Hematopoietic multipotent progenitor cell (in vitro differentiated cells): ENCODE measurements at regions not wholly inside any gene's neighbourhood (a gene's known extent, or its start where the extent isn't known, plus 50 kb on each side); places are given as distances from the start of the nearest gene placed in this dataset.
A peak's percentile ranks its signal among the peaks of the same experiment; 100 is the strongest.

Experiments used
- DNase-seq, 3 donors: peaks; one replicate each; pipeline ENCODE4 v3.0.0-alpha.2; 2011 to 2015; ENCODE audit warnings: low read depth in 2 of 3, low spot score in 2 of 3

GRCh38 chr1:60988891-60989290, 93.5 kb upstream of the NFIA start:
- no peak for DNase-seq

GRCh38 chr1:60987904-60988303, 94.5 kb upstream of the NFIA start:
- no peak for DNase-seq

- DNase-seq: peak in 1 of 3 donors; percentile 27
Observed at GRCh38 chr1:60984062-60984799, 98.1 kb upstream of the NFIA start.

GRCh38 chr1:60983701-60984061, 98.7 kb upstream of the NFIA start:
- DNase-seq: no peak

GRCh38 chr1:60982539-60982938, 99.8 kb upstream of the NFIA start:
- no peak for DNase-seq

GRCh38 chr1:60981357-60981756, 101.0 kb upstream of the NFIA start:
- no peak for DNase-seq

- peak in 2 of 3 donors; percentile 56 to 79 for DNase-seq
Observed at GRCh38 chr1:60978421-60979357, 103.7 kb upstream of the NFIA start.

GRCh38 chr1:60977661-60978060, 104.7 kb upstream of the NFIA start:
- DNase-seq: no peak

- DNase-seq: no peak
Observed at GRCh38 chr1:60974524-60975372, 107.6 kb upstream of the NFIA start.

GRCh38 chr1:60973668-60974067, 108.7 kb upstream of the NFIA start:
- DNase-seq: no peak

GRCh38 chr1:60972841-60973364, 109.5 kb upstream of the NFIA start:
- peak in 2 of 3 donors; percentile 6 to 45 for DNase-seq

GRCh38 chr1:60971330-60971729, 111.0 kb upstream of the NFIA start:
- no peak for DNase-seq

GRCh38 chr1:60969971-60970509, 112.3 kb upstream of the NFIA start:
- DNase-seq: peak in 2 of 3 donors; percentile 22 to 58

- no peak for DNase-seq
Observed at GRCh38 chr1:60965280-60965854, 117.0 kb upstream of the NFIA start.

- no peak for DNase-seq
Observed at GRCh38 chr1:60963167-60963940, 119.0 kb upstream of the NFIA start.

- DNase-seq: peak in 2 of 3 donors; percentile 56 to 67
Observed at GRCh38 chr1:60960891-60961461, 121.4 kb upstream of the NFIA start.

GRCh38 chr1:60959701-60960100, 122.7 kb upstream of the NFIA start:
- no peak for DNase-seq

- no peak for DNase-seq
Observed at GRCh38 chr1:60958001-60958400, 124.4 kb upstream of the NFIA start.

GRCh38 chr1:60956520-60956919, 125.8 kb upstream of the NFIA start:
- no peak for DNase-seq
